T-cell (primary cell): ENCODE measurements at regions not wholly inside any gene's neighbourhood (a gene's known extent, or its start where the extent isn't known, plus 50 kb on each side); places are given as distances from the start of the nearest gene placed in this dataset.
"Not testable (repeated sequence)": the region's sequence is repeated elsewhere in the genome, so short reads cannot be mapped to it uniquely, and the experiment has no call there.

Source experiments
- ATAC-seq, 4 experiments: fragments of 200-7000 bp in 3 of 4; fragments of 150-1000 bp in 1 of 4; cut with Tn5 transposase; replicated peaks in 1 of 4; 1 replicate in 3 of 4; 2 replicates in 1 of 4; pipeline ENCODE4 v1.10.0; 2021; ENCODE audit warnings: moderate library complexity in 3 of 4, mild to moderate bottlenecking in 2 of 4, moderate number of reproducible peaks in 1 of 4
- CTCF ChIA-PET, 2 donors: fragments of 300-600 bp; sonication (Branson Sonifier 250); formaldehyde crosslinking; loops; one replicate each; lab custom pipeline; 2022; ENCODE audit warnings: antibody characterized with exemption in 2 of 2; lab: Charles Lee
- POLR2A ChIA-PET, 2 donors: fragments of 300-600 bp; sonication (Branson Sonifier 250); formaldehyde crosslinking; loops; one replicate each; lab custom pipeline; 2022; ENCODE audit warnings: antibody characterized with exemption in 2 of 2; lab: Charles Lee
- DNase-seq, 35 experiments: peaks; one replicate each; pipeline versions ENCODE4 v3.0.0 to v3.0.0-alpha.2; 2013 to 2023
- H3K27ac ChIP-seq: one replicate; pipeline ENCODE4 v1.5.1; 2013; ENCODE audit warnings: low read length
- H3K27me3 ChIP-seq, 2 experiments: replicated peaks in 1 of 2; 1 replicate in 1 of 2; 2 replicates in 1 of 2; pipeline versions ENCODE4 v1.6.1 to v1.7.0; 2013; ENCODE audit warnings: low read length in 1 of 2, mixed read lengths in 1 of 2; ENCODE audit not compliant: control insufficient read depth in 2 of 2, insufficient read depth in 2 of 2; ENCODE audit errors: extremely low read depth in 1 of 2
- H3K36me3 ChIP-seq, 2 donors: 1 replicate in 1 of 2; 2 replicates in 1 of 2; pipeline versions ENCODE4 v1.6.1 to v1.7.0; 2013; ENCODE audit warnings: low read length in 1 of 2; ENCODE audit not compliant: control insufficient read depth in 2 of 2, insufficient read depth in 1 of 2; ENCODE audit errors: extremely low read depth in 1 of 2
- H3K4me1 ChIP-seq, 2 experiments: 1 replicate in 1 of 2; 2 replicates in 1 of 2; pipeline versions ENCODE4 v1.6.1 to v1.7.0; 2013; ENCODE audit warnings: low read length in 2 of 2, mixed read lengths in 1 of 2; ENCODE audit not compliant: insufficient read depth in 2 of 2, control insufficient read depth in 1 of 2; ENCODE audit errors: extremely low read depth in 1 of 2
- H3K4me3 ChIP-seq, 2 donors: 1 replicate in 1 of 2; 2 replicates in 1 of 2; pipeline versions ENCODE4 v1.5.1 to v1.7.0; 2013; ENCODE audit warnings: mild to moderate bottlenecking in 2 of 2, low read length in 1 of 2, moderate library complexity in 1 of 2; ENCODE audit not compliant: control insufficient read depth in 1 of 2; ENCODE audit errors: extremely low read depth in 1 of 2
- H3K9me3 ChIP-seq: 2 replicates; pipeline ENCODE4 v1.7.0; 2013
- H3K27ac Mint-ChIP-seq, 2 donors: one replicate each; pipeline ENCODE4 v1.8.0; 2020 to 2021; ENCODE audit warnings: mild to moderate bottlenecking in 2 of 2, mixed read lengths in 2 of 2
- H3K27me3 Mint-ChIP-seq, 2 donors: one replicate each; pipeline ENCODE4 v1.8.0; 2021 to 2022; ENCODE audit warnings: mixed read lengths in 2 of 2
- H3K36me3 Mint-ChIP-seq: one replicate; pipeline ENCODE4 v1.8.0; 2021; ENCODE audit warnings: mixed read lengths
- H3K4me1 Mint-ChIP-seq, 3 donors: one replicate each; pipeline ENCODE4 v1.8.0; 2020 to 2022; ENCODE audit warnings: mixed read lengths in 3 of 3, mild to moderate bottlenecking in 1 of 3
- H3K4me3 Mint-ChIP-seq, 3 donors: one replicate each; pipeline ENCODE4 v1.8.0; 2020 to 2022; ENCODE audit warnings: mild to moderate bottlenecking in 3 of 3, mixed read lengths in 3 of 3, moderate library complexity in 3 of 3
- H3K9me3 Mint-ChIP-seq, 3 donors: one replicate each; pipeline ENCODE4 v1.8.0; 2020 to 2022; ENCODE audit warnings: mixed read lengths in 3 of 3
- WGBS: methylation state at CpG from one replicate; pipeline ENCODE4 v1.1.5; 2013; ENCODE audit warnings: missing lambda C conversion rate; ENCODE audit not compliant: insufficient coverage; 5-methylcytosine and 5-hydroxymethylcytosine counted together

DNA sequence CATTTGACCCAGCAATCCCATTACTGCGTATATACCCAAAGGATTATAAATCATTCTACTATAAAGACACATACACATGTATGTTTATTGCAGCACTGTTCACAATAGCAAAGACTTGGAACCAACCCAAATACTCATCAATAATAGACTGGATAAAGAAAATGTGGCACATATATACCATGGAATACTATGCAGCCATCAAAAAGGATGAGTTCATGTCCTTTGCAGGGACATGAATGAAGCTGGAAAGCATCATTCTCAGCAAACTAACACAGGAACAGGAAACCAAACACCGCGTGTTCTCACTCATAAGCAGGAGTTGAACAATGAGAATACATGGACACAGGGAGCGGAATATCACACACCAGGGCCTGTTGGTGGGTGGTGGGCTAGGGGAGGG lies 158.3 kb downstream of the EXOC5 start:
- CTCF ChIA-PET, H3K36me3 ChIP-seq, H3K4me3 Mint-ChIP-seq, H3K27ac Mint-ChIP-seq, ATAC-seq, H3K27ac ChIP-seq, H3K4me1 Mint-ChIP-seq, H3K4me3 ChIP-seq, H3K27me3 Mint-ChIP-seq, H3K36me3 Mint-ChIP-seq, DNase-seq, POLR2A ChIA-PET, H3K9me3 ChIP-seq, H3K4me1 ChIP-seq, H3K27me3 ChIP-seq: not testable (repeated sequence)
- no CpG with 5 or more reads among the region's 4 CpGs for WGBS
- H3K9me3 Mint-ChIP-seq: peaks cover 3 to 24% (median 16%) of the 10 kb centered on the region in 3 donors

DNA sequence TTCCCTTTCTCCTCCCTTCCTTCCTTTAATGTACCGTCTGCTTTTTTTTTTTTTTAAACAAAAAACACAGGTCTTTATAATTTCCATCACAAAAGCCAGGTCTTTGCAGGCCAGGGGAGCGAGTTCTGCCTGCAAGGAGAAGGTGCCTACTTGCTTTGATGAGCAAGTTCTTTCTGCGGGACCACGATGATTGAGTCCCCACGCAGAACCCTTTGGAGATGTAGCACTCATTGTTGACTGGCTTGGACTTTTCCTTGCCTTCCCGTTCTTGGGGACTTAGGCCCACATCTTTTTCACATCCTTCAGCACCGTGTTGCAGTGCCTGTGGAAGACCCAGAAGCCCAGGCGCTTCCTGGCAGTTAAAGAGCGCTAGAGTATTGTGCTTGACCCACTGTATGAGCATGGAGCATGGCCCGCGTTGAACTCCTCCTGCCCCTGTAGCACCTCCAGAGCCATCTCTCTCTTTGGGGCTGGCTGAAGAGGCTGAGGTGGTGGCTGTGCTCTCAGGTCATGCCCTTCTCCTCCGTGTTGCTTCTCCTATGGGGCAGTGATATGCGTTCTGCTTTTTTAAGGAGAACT lies 177.6 kb downstream of the EXOC5 start:
- no peaks in the 10 kb centered on the region for H3K36me3 ChIP-seq
- no peak overlapping the region for H3K27ac Mint-ChIP-seq
- ATAC-seq (no peak), DNase-seq (no peak)
- H3K27me3 ChIP-seq: peaks cover 0 to 2% of the 10 kb centered on the region in 2 experiments
- H3K4me1 Mint-ChIP-seq: no peaks in the 10 kb centered on the region
- H3K4me3 Mint-ChIP-seq: no peak overlapping the region
- no peaks in the 10 kb centered on the region for H3K4me1 ChIP-seq
- peaks cover 2 to 7% of the 10 kb centered on the region in 2 donors for H3K27me3 Mint-ChIP-seq
- H3K4me3 ChIP-seq: no peak overlapping the region
- H3K9me3 ChIP-seq: no peaks in the 10 kb centered on the region
- ChIA-PET POLR2A (no interaction called here), CTCF (no interaction called here)
- no peaks in the 10 kb centered on the region for H3K36me3 Mint-ChIP-seq
- H3K9me3 Mint-ChIP-seq: peaks cover 4 to 10% (median 4%) of the 10 kb centered on the region in 3 donors
- H3K27ac ChIP-seq: no peak overlapping the region
- WGBS: 81% methylated on average over 5 of the region's 13 CpGs

DNA sequence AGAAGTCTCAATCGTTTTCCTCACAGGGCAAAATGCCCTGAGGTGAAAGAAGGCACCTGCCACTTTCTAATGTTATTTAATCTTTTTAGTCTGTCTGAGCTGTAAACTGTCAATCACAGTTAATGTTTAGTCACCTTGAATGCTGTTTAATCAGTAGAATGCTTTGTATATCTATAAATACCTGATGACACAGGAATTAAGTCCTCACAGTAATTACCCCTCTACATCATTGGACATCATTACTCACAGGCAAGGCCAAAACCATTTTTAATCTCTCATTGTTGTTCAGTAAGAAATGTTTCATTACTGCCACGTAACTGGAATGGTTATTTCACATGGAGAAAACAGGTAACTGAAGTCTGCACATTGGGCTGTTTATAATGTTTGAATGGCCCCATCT lies 178.8 kb downstream of the EXOC5 start:
- no peaks in the 10 kb centered on the region for H3K4me1 Mint-ChIP-seq
- Histone ChIP-seq H3K4me1 (no peaks in the 10 kb centered on the region), H3K9me3 (no peaks in the 10 kb centered on the region), H3K27ac (no peak overlapping the region), H3K4me3 (no peak overlapping the region), H3K27me3 (peaks cover 0 to 2% of the 10 kb centered on the region in 2 experiments), H3K36me3 (no peaks in the 10 kb centered on the region)
- ATAC-seq (no peak), DNase-seq (no peak)
- peaks cover under 1 to 4% (median 1%) of the 10 kb centered on the region in 3 donors for H3K9me3 Mint-ChIP-seq
- no peak overlapping the region for H3K27ac Mint-ChIP-seq
- CTCF ChIA-PET: no interaction called here
- peaks cover 4 to 9% of the 10 kb centered on the region in 2 donors for H3K27me3 Mint-ChIP-seq
- H3K36me3 Mint-ChIP-seq: no peaks in the 10 kb centered on the region
- POLR2A ChIA-PET: no interaction called here
- H3K4me3 Mint-ChIP-seq: no peak overlapping the region
- no CpG with 5 or more reads among the region's 2 CpGs for WGBS

DNA sequence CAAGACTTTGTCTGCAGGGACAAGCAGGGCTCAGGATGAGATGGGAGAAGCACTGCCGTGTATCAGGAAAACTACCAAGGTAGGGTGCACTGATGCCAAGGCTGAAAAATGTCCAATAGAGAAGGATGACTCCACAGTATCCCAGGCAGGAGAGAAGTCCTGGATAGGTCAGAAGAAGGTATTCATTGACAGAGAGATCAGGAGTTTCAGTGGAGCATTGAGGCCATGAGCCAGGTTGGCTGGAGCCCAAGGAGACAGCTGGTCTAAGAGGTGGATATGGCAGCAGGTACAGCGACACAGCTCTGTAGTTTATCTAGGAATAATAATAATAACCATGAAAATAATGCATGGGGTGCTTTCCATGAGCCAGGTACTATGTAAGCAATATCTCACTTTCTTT lies 180.9 kb downstream of the EXOC5 start:
- no peak overlapping the region for H3K27ac ChIP-seq
- no peaks in the 10 kb centered on the region for H3K4me1 Mint-ChIP-seq
- no peaks in the 10 kb centered on the region for H3K36me3 ChIP-seq
- ChIA-PET POLR2A (no interaction called here), CTCF (no interaction called here)
- ATAC-seq: no peak
- H3K27ac Mint-ChIP-seq: no peak overlapping the region
- H3K27me3 ChIP-seq: peaks cover 0 to 5% of the 10 kb centered on the region in 2 experiments
- H3K4me3 Mint-ChIP-seq: no peak overlapping the region
- no peaks in the 10 kb centered on the region for H3K36me3 Mint-ChIP-seq
- WGBS: 93% methylated on average over 1 of the region's 2 CpGs
- peaks cover 12 to 19% of the 10 kb centered on the region in 2 donors for H3K27me3 Mint-ChIP-seq
- no peak for DNase-seq
- no peak overlapping the region for H3K4me3 ChIP-seq
- H3K9me3 Mint-ChIP-seq: no peaks in the 10 kb centered on the region
- no peaks in the 10 kb centered on the region for H3K9me3 ChIP-seq
- H3K4me1 ChIP-seq: no peaks in the 10 kb centered on the region

DNA sequence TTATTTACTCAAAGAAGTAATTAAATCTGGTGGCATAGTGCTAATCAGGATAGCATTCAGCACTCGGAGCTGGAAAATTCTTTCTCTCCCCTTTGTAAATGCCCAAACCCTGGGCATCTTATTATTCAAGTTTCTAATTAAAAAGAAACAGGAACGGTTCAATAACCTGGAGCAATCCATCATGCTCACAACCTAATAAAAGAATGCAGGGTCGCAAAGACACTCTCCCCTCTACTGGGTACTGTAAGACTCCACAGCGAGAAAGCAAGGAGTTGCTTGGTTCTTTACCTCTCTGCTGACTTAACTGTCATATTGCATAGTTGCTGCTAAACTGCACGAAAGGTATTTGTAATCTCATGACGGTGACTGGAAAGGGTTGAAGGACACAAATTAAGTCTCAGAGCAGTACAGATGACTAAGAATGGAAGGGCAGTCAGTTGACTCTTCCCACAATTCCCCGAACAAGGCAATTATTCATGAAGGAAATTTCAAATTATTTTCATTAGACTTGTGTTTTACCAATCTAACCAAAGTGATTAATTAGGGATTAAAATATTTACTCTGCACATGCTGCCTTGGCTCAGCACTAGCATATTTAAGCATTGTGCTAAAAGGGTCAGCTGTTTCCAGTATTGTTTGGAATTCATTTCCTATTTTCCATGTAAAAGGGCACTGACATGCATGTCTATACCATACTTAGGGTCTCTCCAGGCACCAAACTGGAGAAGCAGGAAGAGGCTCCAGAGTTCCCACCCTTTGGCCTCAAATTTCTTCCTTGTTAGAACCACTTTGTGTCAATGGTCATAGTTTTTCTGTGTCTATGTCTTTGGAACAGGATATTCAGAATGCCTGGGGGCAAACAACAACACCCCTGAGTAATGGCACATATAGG lies 182.2 kb downstream of the EXOC5 start:
- Histone ChIP-seq H3K4me1 (no peaks in the 10 kb centered on the region), H3K9me3 (no peaks in the 10 kb centered on the region), H3K27ac (no peak overlapping the region), H3K36me3 (no peaks in the 10 kb centered on the region), H3K4me3 (no peak overlapping the region), H3K27me3 (peaks cover 0 to 3% of the 10 kb centered on the region in 2 experiments)
- WGBS: 90% methylated on average over 2 of the region's 7 CpGs
- Mint-ChIP-seq H3K27me3 (peaks cover 12 to 24% of the 10 kb centered on the region in 2 donors), H3K4me1 (no peaks in the 10 kb centered on the region), H3K4me3 (no peak overlapping the region), H3K36me3 (no peaks in the 10 kb centered on the region), H3K9me3 (no peaks in the 10 kb centered on the region), H3K27ac (no peak overlapping the region)
- POLR2A ChIA-PET: no interaction called here
- ATAC-seq (no peak), DNase-seq (no peak)
- CTCF ChIA-PET: no interaction called here

DNA sequence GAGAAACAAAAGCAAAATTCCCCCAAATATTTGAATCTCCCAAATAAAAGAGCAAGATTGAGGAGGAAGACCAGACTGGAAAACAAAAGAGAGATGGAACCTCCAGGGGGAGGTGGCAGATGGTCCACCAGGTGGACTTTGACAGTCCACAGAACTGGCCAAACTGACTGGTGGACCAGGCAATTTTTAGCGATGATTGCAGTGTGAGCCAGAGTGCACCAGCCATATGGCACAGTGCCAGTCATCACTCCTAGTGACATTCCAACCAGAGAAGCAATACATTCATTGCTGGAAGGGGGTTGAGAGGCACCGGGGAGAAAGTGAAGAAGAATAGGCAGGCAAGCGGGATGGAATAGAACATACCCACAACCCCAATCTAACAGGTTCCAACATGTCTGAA lies 182.9 kb downstream of the EXOC5 start:
- Mint-ChIP-seq H3K4me3 (no peak overlapping the region), H3K36me3 (no peaks in the 10 kb centered on the region), H3K27ac (no peak overlapping the region), H3K9me3 (no peaks in the 10 kb centered on the region), H3K4me1 (no peaks in the 10 kb centered on the region), H3K27me3 (peaks cover 12 to 24% of the 10 kb centered on the region in 2 donors)
- no peaks in the 10 kb centered on the region for H3K36me3 ChIP-seq
- CTCF ChIA-PET: no interaction called here
- ATAC-seq: no peak
- no peak overlapping the region for H3K4me3 ChIP-seq
- H3K4me1 ChIP-seq: no peaks in the 10 kb centered on the region
- POLR2A ChIA-PET: no interaction called here
- H3K27me3 ChIP-seq: peaks cover 0 to 3% of the 10 kb centered on the region in 2 experiments
- H3K9me3 ChIP-seq: no peaks in the 10 kb centered on the region
- DNase-seq: no peak
- no peak overlapping the region for H3K27ac ChIP-seq
- WGBS: 83% methylated on average over 1 of the region's 3 CpGs
